Ishikawa (cell line): ENCODE measurements at regions not wholly inside any gene's neighbourhood (a gene's known extent, or its start where the extent isn't known, plus 50 kb on each side); places are given as distances from the start of the nearest gene placed in this dataset.

Source experiments
- RAD21 ChIP-seq: IDR thresholded peaks from 2 replicates; pipeline ENCODE4 v1.6.1; 2012; ENCODE audit warnings: low read depth
- TAF1 ChIP-seq: IDR thresholded peaks from 2 replicates; pipeline ENCODE4 v1.6.1; 2012; ENCODE audit warnings: low read depth, mild to moderate bottlenecking
- TCF12 ChIP-seq: IDR thresholded peaks from 2 replicates; pipeline ENCODE4 v1.6.1; 2012; ENCODE audit warnings: low read depth
- TF ChIP-seq, protein P1 (sequence below): IDR thresholded peaks from 2 replicates; pipeline ENCODE4 v1.6.1; 2012

DNA sequence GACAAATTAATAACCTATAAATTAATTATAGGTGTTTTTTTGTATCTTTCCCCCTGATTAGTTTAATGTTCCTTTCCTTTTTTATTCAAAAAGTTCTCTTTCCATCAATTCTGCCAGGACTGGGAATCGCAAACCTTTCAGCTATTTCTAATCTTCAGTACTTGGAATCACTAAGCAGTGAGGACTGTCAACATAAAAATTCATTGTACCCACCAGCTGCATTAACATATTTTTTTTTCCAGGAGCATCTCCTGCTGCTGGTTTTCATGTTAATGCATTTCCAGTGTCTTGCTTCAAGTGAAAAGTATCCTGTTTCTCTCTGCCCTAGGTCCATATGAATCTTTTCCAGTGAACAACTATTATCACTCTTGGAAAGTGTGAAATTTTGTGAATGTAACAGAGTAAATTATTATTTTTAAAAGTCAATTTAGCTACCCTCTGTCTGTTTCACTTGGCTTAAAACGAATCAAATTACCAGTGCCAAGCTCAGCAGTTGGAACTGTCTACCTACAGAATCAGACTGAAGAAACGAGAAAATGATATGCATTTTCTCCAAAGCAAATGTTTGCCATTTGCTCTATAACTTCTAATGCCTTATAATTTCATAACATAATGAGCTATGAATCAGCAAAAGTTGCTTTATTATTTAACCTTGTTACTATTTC, 804.4 kb downstream of the EPHA4 start:
- TF ChIP-seq TAF1 = no peak
- no peak for TF ChIP-seq RAD21
- TF ChIP-seq TCF12 = no peak
- TF ChIP-seq, protein P1, sequence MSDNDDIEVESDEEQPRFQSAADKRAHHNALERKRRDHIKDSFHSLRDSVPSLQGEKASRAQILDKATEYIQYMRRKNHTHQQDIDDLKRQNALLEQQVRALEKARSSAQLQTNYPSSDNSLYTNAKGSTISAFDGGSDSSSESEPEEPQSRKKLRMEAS = no peak
